Lung (tissue), 9 donors: ENCODE measurements at regions not wholly inside any gene's neighbourhood (a gene's known extent, or its start where the extent isn't known, plus 50 kb on each side); places are given as distances from the start of the nearest gene placed in this dataset.
"Not testable (repeated sequence)": the region's sequence is repeated elsewhere in the genome, so short reads cannot be mapped to it uniquely, and the experiment has no call there.

Source experiments
- ATAC-seq: fragments of 200-7000 bp; cut with Tn5 transposase; one replicate; pipeline ENCODE4 v1.9.1; 2020; ENCODE audit warnings: moderate number of reproducible peaks; ENCODE audit not compliant: insufficient read depth, low FRiP score
- DNase-seq, 3 donors: peaks; one replicate each; pipeline ENCODE4 v3.0.0-alpha.2; 2013 to 2017
- H3K27ac ChIP-seq, 2 donors: one replicate each; pipeline ENCODE4 v1.5.1; 2013; ENCODE audit warnings: mild to moderate bottlenecking in 2 of 2, moderate library complexity in 2 of 2, control low read depth in 1 of 2, inconsistent platforms in 1 of 2, low read depth in 1 of 2, low read length in 1 of 2
- H3K27me3 ChIP-seq, 3 donors: one replicate each; pipeline ENCODE4 v1.5.1; 2013; ENCODE audit warnings: low read length in 2 of 3; ENCODE audit not compliant: control insufficient read depth in 3 of 3, insufficient read depth in 3 of 3
- H3K36me3 ChIP-seq, 4 donors: one replicate each; pipeline ENCODE4 v1.5.1; 2013; ENCODE audit warnings: low read length in 4 of 4, mild to moderate bottlenecking in 1 of 4, moderate library complexity in 1 of 4; ENCODE audit not compliant: control insufficient read depth in 4 of 4, insufficient read depth in 4 of 4
- H3K4me1 ChIP-seq, 5 donors: one replicate each; pipeline ENCODE4 v1.5.1; 2013; ENCODE audit warnings: low read length in 5 of 5, mild to moderate bottlenecking in 2 of 5, moderate library complexity in 1 of 5; ENCODE audit not compliant: control insufficient read depth in 5 of 5, insufficient read depth in 5 of 5
- H3K4me3 ChIP-seq: one replicate; pipeline ENCODE4 v1.5.1; 2013; ENCODE audit warnings: mild to moderate bottlenecking, control low read depth, moderate library complexity
- H3K9ac ChIP-seq, 2 donors: one replicate each; pipeline ENCODE4 v1.5.1; 2013; ENCODE audit warnings: low read length in 2 of 2, control low read depth in 1 of 2; ENCODE audit not compliant: insufficient read depth in 1 of 2
- H3K9me3 ChIP-seq, 4 donors: one replicate each; pipeline ENCODE4 v1.5.1; 2013; ENCODE audit warnings: low read length in 3 of 4, mild to moderate bottlenecking in 1 of 4, moderate library complexity in 1 of 4; ENCODE audit not compliant: control insufficient read depth in 4 of 4, insufficient read depth in 3 of 4
- WGBS, 2 donors: extraction: QIAGEN DNeasy Blood & Tissue Kit; methylation state at CpG; one replicate each; pipeline ENCODE4 v1.1.7; 2013; 5-methylcytosine and 5-hydroxymethylcytosine counted together
- donor health status: Bipolar disorder and iron deficiency.
- donor health status: healthy.
- donor health status: DM: yes; HTN: yes; CAD: no.

- not testable (repeated sequence) for H3K36me3 ChIP-seq, H3K27me3 ChIP-seq, H3K27ac ChIP-seq, H3K9ac ChIP-seq, H3K9me3 ChIP-seq, H3K4me3 ChIP-seq
- DNase-seq (peak; percentile 42 to 76 (median 61)), ATAC-seq (peak; percentile 53)
- peaks cover 0 to 17% (median 6%) of the 10 kb centered on the region in 5 donors for H3K4me1 ChIP-seq
- 62 to 74% methylated on average over 9 of the region's 9 CpGs for WGBS, 2 donors
Observed at GRCh38 chr2:113328973-113329372, 50.3 kb upstream of the PAX8 start.

GRCh38 chr2:113328572-113328971 lies 49.9 kb upstream of the PAX8 start:
- not testable (repeated sequence) for H3K27me3 ChIP-seq, H3K9ac ChIP-seq, ATAC-seq, DNase-seq, H3K27ac ChIP-seq, H3K36me3 ChIP-seq, H3K9me3 ChIP-seq, H3K4me3 ChIP-seq
- WGBS, 2 donors, result 90 to 92% methylated on average over 1 of the region's 1 CpG
- H3K4me1 ChIP-seq, result peaks cover 0 to 17% (median 6%) of the 10 kb centered on the region in 5 donors
